Left hindlimb (tissue), 1 donor: ENCODE measurements at regions not wholly inside any gene's neighbourhood (a gene's known extent, or its start where the extent isn't known, plus 50 kb on each side); places are given as distances from the start of the nearest gene placed in this dataset.

Experiments
- DNase-seq: peaks from one replicate; pipeline ENCODE4 v3.0.0-alpha.2; 2018

- no peak for DNase-seq
Observed at GRCh38 chr3:120838441-120839091, 69.4 kb upstream of the STXBP5L start.

GRCh38 chr3:120839120-120839519 lies 68.9 kb upstream of the STXBP5L start:
- no peak for DNase-seq

GRCh38 chr3:120841264-120841663 lies 66.7 kb upstream of the STXBP5L start:
- DNase-seq, result no peak

GRCh38 chr3:120846073-120846472 lies 61.9 kb upstream of the STXBP5L start:
- DNase-seq, result no peak

- no peak for DNase-seq
Observed at GRCh38 chr3:120848503-120848902, 59.5 kb upstream of the STXBP5L start.

GRCh38 chr3:120850381-120851295 lies 57.4 kb upstream of the STXBP5L start:
- DNase-seq, result no peak

GRCh38 chr3:120852412-120852811 lies 55.6 kb upstream of the STXBP5L start:
- DNase-seq, result no peak

- DNase-seq, result no peak
Observed at GRCh38 chr3:120853416-120853815, 54.6 kb upstream of the STXBP5L start.

- DNase-seq, result no peak
Observed at GRCh38 chr3:120854908-120855526, 53.0 kb upstream of the STXBP5L start.

- DNase-seq, result peak; percentile 79
Observed at GRCh38 chr3:120855665-120856437, 52.2 kb upstream of the STXBP5L start.
